Psoas muscle (tissue), 7 donors: ENCODE measurements at regions not wholly inside any gene's neighbourhood (a gene's known extent, or its start where the extent isn't known, plus 50 kb on each side); places are given as distances from the start of the nearest gene placed in this dataset.

Source experiments
- ATAC-seq, 4 donors: fragments of 200-7000 bp; cut with Tn5 transposase; one replicate each; pipeline ENCODE4 v1.9.1; 2020; ENCODE audit warnings: moderate library complexity in 3 of 4, mild to moderate bottlenecking in 2 of 4
- DNase-seq, 2 donors: peaks; one replicate each; pipeline ENCODE4 v3.0.0-alpha.2; 2020
- H3K27ac ChIP-seq: fragments of 200-600 bp; one replicate; pipeline ENCODE4 v1.8.0; 2022
- H3K27me3 ChIP-seq, 3 donors: fragments of 200-600 bp in 1 of 3; one replicate each; pipeline versions ENCODE4 v1.6.1 to v1.8.0; 2013 to 2022; ENCODE audit warnings: low read length in 2 of 3, mild to moderate bottlenecking in 2 of 3, moderate library complexity in 1 of 3; ENCODE audit not compliant: insufficient read depth in 3 of 3
- H3K36me3 ChIP-seq, 2 donors: fragments of 200-600 bp in 1 of 2; one replicate each; pipeline versions ENCODE4 v1.6.1 to v1.8.0; 2013 to 2022; ENCODE audit warnings: low read depth in 1 of 2, mild to moderate bottlenecking in 1 of 2, moderate library complexity in 1 of 2; ENCODE audit not compliant: insufficient read depth in 1 of 2
- H3K4me1 ChIP-seq: fragments of 200-600 bp; one replicate; pipeline ENCODE4 v1.8.0; 2022
- H3K4me3 ChIP-seq: fragments of 200-600 bp; one replicate; pipeline ENCODE4 v1.8.0; 2022; ENCODE audit warnings: mild to moderate bottlenecking
- H3K9me3 ChIP-seq: fragments of 200-600 bp; one replicate; pipeline ENCODE4 v1.8.0; 2022
- whole genome bisulfite sequencing, 3 donors: extraction: QIAGEN DNeasy Blood & Tissue Kit; methylation state at CpG; one replicate each; pipeline versions ENCODE4 v1.1.6 to v1.1.7; 2013; 5-methylcytosine and 5-hydroxymethylcytosine counted together
- intact Hi-C, 2 donors: fragments of 100-400 bp; cut with DNase I; formaldehyde crosslinking; loops; one replicate each; pipeline versions ENCODE4 v1.11.0 to v1.14.2; 2022
- TF ChIP-seq, protein P1 (sequence below): fragments of 200-600 bp; IDR thresholded peaks from one replicate; pipeline ENCODE4 v1.8.0; 2022; ENCODE audit warnings: antibody characterized with exemption
- donor health status: healthy with polysubstance abuse.
- donor health status: DM: no; HTN: no; CAD: no; lungs with moderate emphysema.
- donor health status: Bipolar disorder and iron deficiency.
- donor health status: healthy.
- donor health status: DM: yes; HTN: yes; CAD: no.
- donor health status: DM: no; HTN: no; CAD: no.
- donor health status: DM: yes; HTN: yes; CAD: no.

DNA sequence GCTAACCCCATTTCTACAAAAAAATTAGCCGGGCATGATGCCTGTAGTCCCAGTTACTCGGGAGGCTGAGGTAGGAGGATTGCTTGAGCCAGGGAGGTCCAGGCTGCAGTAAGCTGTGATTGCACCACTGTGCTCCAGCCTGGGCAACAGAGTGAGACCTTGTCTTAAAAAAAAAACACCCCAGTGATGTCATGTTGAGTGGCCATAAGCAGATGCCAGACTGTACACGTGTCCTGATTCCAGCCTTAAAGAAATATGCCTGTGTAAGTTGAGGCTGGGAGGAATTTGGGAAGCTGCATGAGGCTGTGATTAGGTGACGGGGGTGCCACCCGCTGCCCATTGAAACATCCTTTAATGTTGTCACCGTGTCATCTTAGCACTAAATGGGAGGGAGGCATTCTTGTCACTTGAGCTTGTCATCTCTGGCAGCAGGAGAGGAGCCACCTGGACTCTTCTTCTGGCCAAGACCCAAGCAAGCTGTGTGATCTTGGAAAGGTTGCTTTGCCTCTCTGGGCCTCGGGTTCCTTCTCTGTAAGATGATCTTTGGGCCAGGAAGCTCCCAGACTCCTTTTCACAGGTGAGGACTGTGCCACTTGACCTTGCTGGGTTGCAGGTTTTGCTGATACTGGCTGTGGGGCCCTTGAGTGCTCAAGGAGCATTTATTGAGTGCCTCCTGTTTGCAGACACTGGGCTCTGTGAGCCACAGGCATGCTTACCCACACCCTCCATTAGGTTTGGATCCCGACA, 98.3 kb upstream of the CIBAR2 start:
- DNase-seq (no peak), ATAC-seq (peak in 3 of 4 donors; percentile 24 to 47 (median 29))
- Histone ChIP-seq H3K4me1 (peaks cover 84% of the 10 kb centered on the region), H3K36me3 (no peaks in the 10 kb centered on the region), H3K9me3 (no peaks in the 10 kb centered on the region), H3K27me3 (no peaks in the 10 kb centered on the region), H3K27ac (peak overlapping the region; percentile 23), H3K4me3 (no peak overlapping the region)
- WGBS, 3 donors = 44 to 63% (median 46%) methylated on average over 8 of the region's 8 CpGs
- intact Hi-C loops = loop anchor here (5.0 kb wide), 2 partner anchors 38 to 93 kb away; no protein-coding TSS in a partner anchor
- TF ChIP-seq, protein P1, sequence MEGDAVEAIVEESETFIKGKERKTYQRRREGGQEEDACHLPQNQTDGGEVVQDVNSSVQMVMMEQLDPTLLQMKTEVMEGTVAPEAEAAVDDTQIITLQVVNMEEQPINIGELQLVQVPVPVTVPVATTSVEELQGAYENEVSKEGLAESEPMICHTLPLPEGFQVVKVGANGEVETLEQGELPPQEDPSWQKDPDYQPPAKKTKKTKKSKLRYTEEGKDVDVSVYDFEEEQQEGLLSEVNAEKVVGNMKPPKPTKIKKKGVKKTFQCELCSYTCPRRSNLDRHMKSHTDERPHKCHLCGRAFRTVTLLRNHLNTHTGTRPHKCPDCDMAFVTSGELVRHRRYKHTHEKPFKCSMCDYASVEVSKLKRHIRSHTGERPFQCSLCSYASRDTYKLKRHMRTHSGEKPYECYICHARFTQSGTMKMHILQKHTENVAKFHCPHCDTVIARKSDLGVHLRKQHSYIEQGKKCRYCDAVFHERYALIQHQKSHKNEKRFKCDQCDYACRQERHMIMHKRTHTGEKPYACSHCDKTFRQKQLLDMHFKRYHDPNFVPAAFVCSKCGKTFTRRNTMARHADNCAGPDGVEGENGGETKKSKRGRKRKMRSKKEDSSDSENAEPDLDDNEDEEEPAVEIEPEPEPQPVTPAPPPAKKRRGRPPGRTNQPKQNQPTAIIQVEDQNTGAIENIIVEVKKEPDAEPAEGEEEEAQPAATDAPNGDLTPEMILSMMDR = no peak

GRCh38 chr16:85211271-85211801, 99.1 kb upstream of the CIBAR2 start:
- H3K9me3 ChIP-seq = no peaks in the 10 kb centered on the region
- intact Hi-C loops = loop anchor here (5.0 kb wide), 2 partner anchors 39 to 94 kb away; no protein-coding TSS in a partner anchor
- ATAC-seq (no peak), DNase-seq (no peak)
- no peak overlapping the region for H3K4me3 ChIP-seq
- H3K36me3 ChIP-seq = no peaks in the 10 kb centered on the region
- H3K27ac ChIP-seq = no peak overlapping the region
- peaks cover 76% of the 10 kb centered on the region for H3K4me1 ChIP-seq
- no peaks in the 10 kb centered on the region for H3K27me3 ChIP-seq
- TF ChIP-seq, protein P1 = no peak
- WGBS, 3 donors = 87 to 92% (median 89%) methylated on average over 17 of the region's 17 CpGs

DNA sequence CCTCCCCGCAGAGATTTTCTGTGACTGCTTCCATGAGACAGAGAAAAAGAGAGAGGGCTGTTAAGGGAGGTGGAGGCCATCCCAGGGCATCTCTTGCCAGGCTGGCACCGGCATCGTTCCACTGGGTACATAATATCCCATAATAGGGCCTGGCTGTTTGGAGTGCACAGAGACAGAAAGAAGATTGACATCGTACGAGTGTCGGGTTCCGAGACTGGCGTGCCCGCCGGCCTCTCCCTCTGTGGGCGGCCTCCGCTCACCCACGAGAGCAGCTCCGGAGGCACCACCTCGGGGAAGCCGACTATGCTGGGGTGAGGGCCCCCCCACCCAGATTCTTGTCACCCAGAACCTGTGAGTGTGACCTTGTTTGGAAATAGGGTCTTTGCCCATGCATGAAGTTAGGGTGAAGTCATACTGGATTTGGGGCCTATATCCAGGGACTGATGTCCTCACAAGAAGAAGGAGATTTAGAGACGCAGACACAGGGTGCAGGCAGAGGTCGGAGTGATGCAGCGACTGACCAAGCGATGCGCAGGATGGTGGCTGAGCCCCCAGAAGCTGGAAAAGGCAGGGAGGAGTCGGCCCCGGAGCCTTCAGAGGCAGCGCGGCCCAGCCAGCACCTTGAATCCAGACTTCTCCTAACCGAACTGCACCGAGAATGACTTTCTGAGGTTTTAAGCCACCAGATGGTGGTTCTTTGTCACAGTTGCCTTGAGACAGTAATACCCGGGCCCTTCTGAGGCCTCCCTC, 101.8 kb upstream of the CIBAR2 start:
- WGBS, 3 donors = 51 to 63% (median 54%) methylated on average over 28 of the region's 28 CpGs
- intact Hi-C loops = loop anchor here (5.0 kb wide), 2 partner anchors 42 to 97 kb away; no protein-coding TSS in a partner anchor
- H3K36me3 ChIP-seq = no peaks in the 10 kb centered on the region
- TF ChIP-seq, protein P1 = no peak
- peaks cover 61% of the 10 kb centered on the region for H3K4me1 ChIP-seq
- peak overlapping the region; percentile 85 for H3K27ac ChIP-seq
- peak in 1 of 2 donors; percentile 79 for DNase-seq
- H3K27me3 ChIP-seq = no peaks in the 10 kb centered on the region
- ATAC-seq = peak; percentile 58 to 82 (median 75)
- peak overlapping the region; percentile 11 for H3K4me3 ChIP-seq
- no peaks in the 10 kb centered on the region for H3K9me3 ChIP-seq

- DNase-seq = no peak
- ATAC-seq = no peak
- Histone ChIP-seq H3K27ac (no peak overlapping the region), H3K27me3 (no peaks in the 10 kb centered on the region), H3K9me3 (no peaks in the 10 kb centered on the region), H3K36me3 (no peaks in the 10 kb centered on the region), H3K4me1 (peaks cover 59% of the 10 kb centered on the region), H3K4me3 (no peak overlapping the region)
- intact Hi-C loops = no loop called here
- TF ChIP-seq, protein P1 = no peak
- 58 to 71% (median 60%) methylated on average over 8 of the region's 8 CpGs for WGBS, 3 donors
Observed at GRCh38 chr16:85215478-85216118, 103.3 kb upstream of the CIBAR2 start.
